ENCODE measurements at regions not wholly inside any gene's neighbourhood (a gene's known extent, or its start where the extent isn't known, plus 50 kb on each side); places are given as distances from the start of the nearest gene placed in this dataset.
A peak's percentile ranks its signal among the peaks of the same experiment; 100 is the strongest.

GRCh38 chr11:112380464-112380863 lies 119.8 kb upstream of the PLET1 start:
- Histone ChIP-seq H3K9me3 (no peaks in the 10 kb centered on the region), H3K4me1 (no peaks in the 10 kb centered on the region), H3K36me3 (no peaks in the 10 kb centered on the region), H3K27me3 (no peaks in the 10 kb centered on the region), H3K4me3 (no peak overlapping the region), H3K27ac (no peak overlapping the region)
- peak in 1 of 2 donors; percentile 64 for DNase-seq (ENCODE audit: extremely low spot score in 2 of 2)
- intact Hi-C loops (cut with DNase I): no loop called here
- TF ChIP-seq CTCF (IDR thresholded peaks at IDR 0.05) (no peak), POLR2A (IDR thresholded peaks at IDR 0.05) (no peak), POLR2AphosphoS5 (IDR thresholded peaks at IDR 0.05; ENCODE audit: insufficient read depth in 1 of 2, low read depth in 1 of 2) (no peak)

- H3K4me3 ChIP-seq: no peak overlapping the region
- H3K9me3 ChIP-seq: no peaks in the 10 kb centered on the region
- H3K27ac ChIP-seq: no peak overlapping the region
- H3K36me3 ChIP-seq: no peaks in the 10 kb centered on the region
- TF ChIP-seq CTCF (IDR thresholded peaks at IDR 0.05) (no peak), POLR2AphosphoS5 (IDR thresholded peaks at IDR 0.05; ENCODE audit: insufficient read depth in 1 of 2, low read depth in 1 of 2) (no peak), POLR2A (IDR thresholded peaks at IDR 0.05) (no peak)
- intact Hi-C loops (cut with DNase I): no loop called here
- peak in 1 of 2 donors; percentile 22 for DNase-seq (ENCODE audit: extremely low spot score in 2 of 2)
- no peaks in the 10 kb centered on the region for H3K4me1 ChIP-seq
- no peaks in the 10 kb centered on the region for H3K27me3 ChIP-seq
Observed at GRCh38 chr11:112381578-112381977, 120.9 kb upstream of the PLET1 start.

- Histone ChIP-seq H3K36me3 (no peaks in the 10 kb centered on the region), H3K4me3 (no peak overlapping the region), H3K4me1 (no peaks in the 10 kb centered on the region), H3K9me3 (no peaks in the 10 kb centered on the region), H3K27me3 (no peaks in the 10 kb centered on the region), H3K27ac (no peak overlapping the region)
- intact Hi-C loops (cut with DNase I): no loop called here
- DNase-seq (ENCODE audit: extremely low spot score in 2 of 2): peak; percentile 58 to 87
- TF ChIP-seq CTCF (IDR thresholded peaks at IDR 0.05) (no peak), POLR2A (IDR thresholded peaks at IDR 0.05) (no peak), POLR2AphosphoS5 (IDR thresholded peaks at IDR 0.05; ENCODE audit: insufficient read depth in 1 of 2, low read depth in 1 of 2) (no peak)
Observed at GRCh38 chr11:112382561-112382960, 121.9 kb upstream of the PLET1 start.

- no peak overlapping the region for H3K27ac ChIP-seq
- no peak for DNase-seq (ENCODE audit: extremely low spot score in 2 of 2)
- H3K9me3 ChIP-seq: no peaks in the 10 kb centered on the region
- intact Hi-C loops (cut with DNase I): no loop called here
- no peaks in the 10 kb centered on the region for H3K36me3 ChIP-seq
- H3K4me3 ChIP-seq: no peak overlapping the region
- H3K27me3 ChIP-seq: no peaks in the 10 kb centered on the region
- no peaks in the 10 kb centered on the region for H3K4me1 ChIP-seq
- no peak for TF ChIP-seq POLR2A (IDR thresholded peaks at IDR 0.05)
- TF ChIP-seq POLR2AphosphoS5 (IDR thresholded peaks at IDR 0.05; ENCODE audit: insufficient read depth in 1 of 2, low read depth in 1 of 2): no peak
- no peak for TF ChIP-seq CTCF (IDR thresholded peaks at IDR 0.05)
Observed at GRCh38 chr11:112388496-112388895, 127.8 kb upstream of the PLET1 start.

GRCh38 chr11:112391086-112391485 lies 130.4 kb upstream of the PLET1 start:
- Histone ChIP-seq H3K9me3 (no peaks in the 10 kb centered on the region), H3K4me3 (no peak overlapping the region), H3K27ac (no peak overlapping the region), H3K4me1 (no peaks in the 10 kb centered on the region), H3K36me3 (no peaks in the 10 kb centered on the region), H3K27me3 (no peaks in the 10 kb centered on the region)
- DNase-seq (ENCODE audit: extremely low spot score in 2 of 2): no peak
- no peak for TF ChIP-seq POLR2A (IDR thresholded peaks at IDR 0.05)
- TF ChIP-seq CTCF (IDR thresholded peaks at IDR 0.05): no peak
- TF ChIP-seq POLR2AphosphoS5 (IDR thresholded peaks at IDR 0.05; ENCODE audit: insufficient read depth in 1 of 2, low read depth in 1 of 2): no peak
- intact Hi-C loops (cut with DNase I): no loop called here

Data from vagina (tissue), 2 donors.